Adrenal gland (tissue), 5 donors: ENCODE measurements at regions not wholly inside any gene's neighbourhood (a gene's known extent, or its start where the extent isn't known, plus 50 kb on each side); places are given as distances from the start of the nearest gene placed in this dataset.

Experiments
- CTCF ChIP-seq, 6 experiments: fragments of 450-650 bp in 4 of 6; fragments of 200-600 bp in 2 of 6; sonication (generic) in 1 of 6; IDR thresholded peaks; 1 replicate in 5 of 6; 2 replicates in 1 of 6; pipeline versions ENCODE4 v1.5.1 to v1.8.0; 2016 to 2021; ENCODE audit warnings: antibody characterized with exemption in 6 of 6, mild to moderate bottlenecking in 2 of 6, moderate library complexity in 1 of 6
- POLR2A ChIP-seq, 2 donors: fragments of 450-650 bp; IDR thresholded peaks; one replicate each; pipeline ENCODE4 v1.6.1; 2017; ENCODE audit warnings: antibody characterized with exemption in 2 of 2, mild to moderate bottlenecking in 2 of 2, moderate library complexity in 1 of 2
- donor health status: DM: no; HTN: no; CAD: no.

DNA sequence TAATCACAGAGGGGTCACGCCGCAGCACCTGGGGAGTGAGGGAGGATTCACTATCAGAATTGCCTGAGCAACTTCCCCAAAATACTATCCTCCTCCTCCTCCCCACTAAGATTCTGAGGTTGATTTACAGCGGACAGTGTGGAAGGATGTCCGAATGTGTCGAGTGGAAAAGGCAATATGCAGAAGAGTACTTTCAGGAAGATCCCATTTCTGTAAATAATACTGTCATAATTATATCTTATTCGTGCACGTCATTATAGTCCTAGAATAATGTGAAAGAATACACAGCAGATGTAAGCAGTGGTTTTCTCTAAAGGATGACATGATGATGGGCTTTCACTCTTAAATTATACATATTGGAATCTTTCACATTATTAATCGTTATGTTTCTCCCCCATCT lies 149.8 kb upstream of the NOCT start:
- no peak for TF ChIP-seq CTCF (IDR thresholded peaks at IDR 0.05)
- TF ChIP-seq POLR2A (IDR thresholded peaks at IDR 0.05), result no peak
